Glomerular endothelial cell (primary cell): ENCODE measurements at regions not wholly inside any gene's neighbourhood (a gene's known extent, or its start where the extent isn't known, plus 50 kb on each side); places are given as distances from the start of the nearest gene placed in this dataset.

Experiments
- DNase-seq: peaks from one replicate; pipeline ENCODE4 v3.0.0-alpha.2; 2011; ENCODE audit warnings: low read depth, low spot score; ENCODE audit errors: extremely low read depth

- DNase-seq = no peak
Measured at GRCh38 chr22:49262167-49262566, 565.5 kb downstream of the BRD1 start.

GRCh38 chr22:49261616-49262015 lies 566.1 kb downstream of the BRD1 start:
- DNase-seq = no peak

GRCh38 chr22:49260681-49261580 lies 566.7 kb downstream of the BRD1 start:
- no peak for DNase-seq

- no peak for DNase-seq
Measured at GRCh38 chr22:49259839-49260615, 567.6 kb downstream of the BRD1 start.

GRCh38 chr22:49258107-49259010 lies 569.3 kb downstream of the BRD1 start:
- DNase-seq = no peak

GRCh38 chr22:49257551-49257961 lies 570.1 kb downstream of the BRD1 start:
- DNase-seq = no peak

- no peak for DNase-seq
Measured at GRCh38 chr22:49255741-49256318, 571.8 kb downstream of the BRD1 start.

GRCh38 chr22:49255154-49255553 lies 572.5 kb downstream of the BRD1 start:
- no peak for DNase-seq

GRCh38 chr22:49253656-49254055 lies 574.0 kb downstream of the BRD1 start:
- no peak for DNase-seq

GRCh38 chr22:49251371-49251770 lies 576.3 kb downstream of the BRD1 start:
- DNase-seq = no peak

GRCh38 chr22:49247194-49247924 lies 580.3 kb downstream of the BRD1 start:
- DNase-seq = no peak

GRCh38 chr22:49244466-49245420 lies 582.9 kb downstream of the BRD1 start:
- DNase-seq = no peak

GRCh38 chr22:49243965-49244364 lies 583.7 kb downstream of the BRD1 start:
- no peak for DNase-seq

GRCh38 chr22:49243335-49243734 lies 584.3 kb downstream of the BRD1 start:
- DNase-seq = no peak

GRCh38 chr22:49242480-49242879 lies 585.2 kb downstream of the BRD1 start:
- DNase-seq = no peak

GRCh38 chr22:49241174-49241851 lies 586.4 kb downstream of the BRD1 start:
- DNase-seq = no peak

GRCh38 chr22:49240472-49240871 lies 587.2 kb downstream of the BRD1 start:
- no peak for DNase-seq

- DNase-seq = no peak
Measured at GRCh38 chr22:49240016-49240380, 587.7 kb downstream of the BRD1 start.
